ENCODE measurements at regions not wholly inside any gene's neighbourhood (a gene's known extent, or its start where the extent isn't known, plus 50 kb on each side); places are given as distances from the start of the nearest gene placed in this dataset.

GRCh38 chr18:48488388-48488850, 50.4 kb upstream of the CTIF start:
- in situ Hi-C loops (cut with HindIII; ENCODE audit: low sequenced_read_pairs): no loop called here
- DNase-seq (ENCODE audit: low spot score): no peak

- in situ Hi-C loops (cut with HindIII; ENCODE audit: low sequenced_read_pairs): no loop called here
- DNase-seq (ENCODE audit: low spot score): no peak
Observed at GRCh38 chr18:48486754-48487153, 52.1 kb upstream of the CTIF start.

- no peak for DNase-seq (ENCODE audit: low spot score)
- in situ Hi-C loops (cut with HindIII; ENCODE audit: low sequenced_read_pairs): no loop called here
Observed at GRCh38 chr18:48485828-48486405, 52.9 kb upstream of the CTIF start.

- DNase-seq (ENCODE audit: low spot score): no peak
- in situ Hi-C loops (cut with HindIII; ENCODE audit: low sequenced_read_pairs): no loop called here
Observed at GRCh38 chr18:48481092-48481491, 57.7 kb upstream of the CTIF start.

GRCh38 chr18:48479531-48479930, 59.3 kb upstream of the CTIF start:
- in situ Hi-C loops (cut with HindIII; ENCODE audit: low sequenced_read_pairs): no loop called here
- DNase-seq (ENCODE audit: low spot score): no peak

GRCh38 chr18:48477348-48477747, 61.5 kb upstream of the CTIF start:
- in situ Hi-C loops (cut with HindIII; ENCODE audit: low sequenced_read_pairs): no loop called here
- DNase-seq (ENCODE audit: low spot score): no peak

- in situ Hi-C loops (cut with HindIII; ENCODE audit: low sequenced_read_pairs): no loop called here
- no peak for DNase-seq (ENCODE audit: low spot score)
Observed at GRCh38 chr18:48476550-48476917, 62.3 kb upstream of the CTIF start.

GRCh38 chr18:48475635-48476549, 62.9 kb upstream of the CTIF start:
- in situ Hi-C loops (cut with HindIII; ENCODE audit: low sequenced_read_pairs): no loop called here

GRCh38 chr18:48473816-48474215, 64.6 kb upstream of the ZBTB7C start:
- in situ Hi-C loops (cut with HindIII; ENCODE audit: low sequenced_read_pairs): no loop called here

More at GRCh38 chr18:48475635-48476549, 62.9 kb upstream of the CTIF start:
- peak; percentile 87 for DNase-seq (ENCODE audit: low spot score)

GRCh38 chr18:48472610-48473009, 63.4 kb upstream of the ZBTB7C start:
- DNase-seq (ENCODE audit: low spot score): no peak
- in situ Hi-C loops (cut with HindIII; ENCODE audit: low sequenced_read_pairs): no loop called here

More at GRCh38 chr18:48473816-48474215, 64.6 kb upstream of the ZBTB7C start:
- DNase-seq (ENCODE audit: low spot score): no peak

- in situ Hi-C loops (cut with HindIII; ENCODE audit: low sequenced_read_pairs): no loop called here
Observed at GRCh38 chr18:48470484-48471180, 61.4 kb upstream of the ZBTB7C start.

GRCh38 chr18:48468151-48468550, 59.0 kb upstream of the ZBTB7C start:
- in situ Hi-C loops (cut with HindIII; ENCODE audit: low sequenced_read_pairs): no loop called here
- no peak for DNase-seq (ENCODE audit: low spot score)

More at GRCh38 chr18:48470484-48471180, 61.4 kb upstream of the ZBTB7C start:
- no peak for DNase-seq (ENCODE audit: low spot score)

GRCh38 chr18:48467231-48467630, 58.0 kb upstream of the ZBTB7C start:
- DNase-seq (ENCODE audit: low spot score): no peak
- in situ Hi-C loops (cut with HindIII; ENCODE audit: low sequenced_read_pairs): no loop called here

- in situ Hi-C loops (cut with HindIII; ENCODE audit: low sequenced_read_pairs): no loop called here
- DNase-seq (ENCODE audit: low spot score): no peak
Observed at GRCh38 chr18:48462510-48462909, 53.3 kb upstream of the ZBTB7C start.

GRCh38 chr18:48460929-48461583, 51.9 kb upstream of the ZBTB7C start:
- in situ Hi-C loops (cut with HindIII; ENCODE audit: low sequenced_read_pairs): no loop called here
- no peak for DNase-seq (ENCODE audit: low spot score)

- DNase-seq (ENCODE audit: low spot score): no peak
Observed at GRCh38 chr18:48459465-48459864, 50.3 kb upstream of the ZBTB7C start.

GRCh38 chr18:48459016-48459415, 49.8 kb upstream of the ZBTB7C start:
- in situ Hi-C loops (cut with HindIII; ENCODE audit: low sequenced_read_pairs): no loop called here
- DNase-seq (ENCODE audit: low spot score): no peak

More at GRCh38 chr18:48459465-48459864, 50.3 kb upstream of the ZBTB7C start:
- in situ Hi-C loops (cut with HindIII; ENCODE audit: low sequenced_read_pairs): no loop called here

Data from G401 (cell line).